ENCODE measurements at regions not wholly inside any gene's neighbourhood (a gene's known extent, or its start where the extent isn't known, plus 50 kb on each side); places are given as distances from the start of the nearest gene placed in this dataset.

GRCh38 chr2:129334696-129335410 is 644.6 kb upstream of the RAB6C start:
- no peaks in the 10 kb centered on the region for H3K9me3 ChIP-seq
- peaks cover 20 to 23% of the 10 kb centered on the region in 2 donors for H3K4me1 ChIP-seq
- peak overlapping the region; percentile 78 to 95 (median 88) for H3K27ac ChIP-seq
- TF ChIP-seq CTCF (IDR thresholded peaks at IDR 0.05 in 4 of 5, conservative IDR thresholded peaks at IDR 0.05 in 1 of 5): no peak
- peak; percentile 24 to 58 for TF ChIP-seq POLR2A (IDR thresholded peaks at IDR 0.05)
- no peak overlapping the region for H3K4me3 ChIP-seq
- no peaks in the 10 kb centered on the region for H3K36me3 ChIP-seq
- H3K27me3 ChIP-seq: no peaks in the 10 kb centered on the region
- ATAC-seq: peak; percentile 90 to 93
- intact Hi-C loops (cut with DNase I; ENCODE audit: low total_unique reads) (no loop called here), in situ Hi-C loops (cut with MboI; ENCODE audit: low sequenced_read_pairs in 4 of 4) (no loop called here)
- DNase-seq: peak; percentile 81 to 94

GRCh38 chr2:129336276-129336675 is 643.2 kb upstream of the RAB6C start:
- no peak for DNase-seq

GRCh38 chr2:129337076-129337475 is 642.4 kb upstream of the RAB6C start:
- ATAC-seq (no peak), DNase-seq (no peak)
- H3K4me1 ChIP-seq: peaks cover 20 to 23% of the 10 kb centered on the region in 2 donors
- no peaks in the 10 kb centered on the region for H3K27me3 ChIP-seq
- TF ChIP-seq CTCF (IDR thresholded peaks at IDR 0.05 in 4 of 5, conservative IDR thresholded peaks at IDR 0.05 in 1 of 5): peak in 1 of 5 experiments; percentile 25
- TF ChIP-seq POLR2A (IDR thresholded peaks at IDR 0.05): no peak
- H3K27ac ChIP-seq: peak overlapping the region; percentile 78 to 95 (median 88)
- H3K4me3 ChIP-seq: no peak overlapping the region
- in situ Hi-C loops (cut with MboI; ENCODE audit: low sequenced_read_pairs in 4 of 4): no loop called here
- H3K9me3 ChIP-seq: no peaks in the 10 kb centered on the region
- H3K36me3 ChIP-seq: no peaks in the 10 kb centered on the region
- intact Hi-C loops (cut with DNase I; ENCODE audit: low total_unique reads): no loop called here

More at GRCh38 chr2:129336276-129336675, 643.2 kb upstream of the RAB6C start:
- in situ Hi-C loops (cut with MboI; ENCODE audit: low sequenced_read_pairs in 4 of 4): no loop called here
- peak; percentile 61 to 74 for ATAC-seq
- intact Hi-C loops (cut with DNase I; ENCODE audit: low total_unique reads): loop anchor here (1.0 kb wide), 1 partner anchor 35 kb away; no protein-coding TSS in a partner anchor
- TF ChIP-seq POLR2A (IDR thresholded peaks at IDR 0.05): no peak
- TF ChIP-seq CTCF (IDR thresholded peaks at IDR 0.05 in 4 of 5, conservative IDR thresholded peaks at IDR 0.05 in 1 of 5): no peak
- H3K27me3 ChIP-seq: no peaks in the 10 kb centered on the region
- H3K4me3 ChIP-seq: no peak overlapping the region
- H3K27ac ChIP-seq: peak overlapping the region; percentile 78 to 95 (median 88)
- no peaks in the 10 kb centered on the region for H3K36me3 ChIP-seq
- peaks cover 20 to 23% of the 10 kb centered on the region in 2 donors for H3K4me1 ChIP-seq
- H3K9me3 ChIP-seq: no peaks in the 10 kb centered on the region

- DNase-seq: no peak
- Histone ChIP-seq H3K4me3 (no peak overlapping the region), H3K27ac (no peak overlapping the region), H3K27me3 (no peaks in the 10 kb centered on the region), H3K36me3 (no peaks in the 10 kb centered on the region), H3K9me3 (no peaks in the 10 kb centered on the region), H3K4me1 (no peaks in the 10 kb centered on the region)
- intact Hi-C loops (cut with DNase I; ENCODE audit: low total_unique reads): no loop called here
- no peak for ATAC-seq
- in situ Hi-C loops (cut with MboI; ENCODE audit: low sequenced_read_pairs in 4 of 4): no loop called here
- no peak for TF ChIP-seq CTCF (IDR thresholded peaks at IDR 0.05 in 4 of 5, conservative IDR thresholded peaks at IDR 0.05 in 1 of 5)
- TF ChIP-seq POLR2A (IDR thresholded peaks at IDR 0.05): no peak
These were observed 633.9 kb upstream of the RAB6C start for GRCh38 chr2:129345540-129345939.
